HCT116 (cell line): ENCODE measurements at regions not wholly inside any gene's neighbourhood (a gene's known extent, or its start where the extent isn't known, plus 50 kb on each side); places are given as distances from the start of the nearest gene placed in this dataset.

Source experiments
- ATAC-seq: fragments of 200-7000 bp; cut with Tn5 transposase; 2 replicates; pipeline ENCODE4 v1.9.1; 2020; ENCODE audit warnings: mild to moderate bottlenecking, moderate library complexity
- BruUV-seq: library from RNA; stranded (reverse); fragments of 400-500 nt; replicated peaks from 2 replicates; lab custom pipeline; 2021; lab: Mats Ljungman, UMichigan
- CTCF ChIA-PET: fragments of 300-600 bp; sonication (Branson Sonifier 250); formaldehyde crosslinking; loops from one replicate; lab custom pipeline; 2021; ENCODE audit warnings: antibody characterized with exemption; lab: Charles Lee
- POLR2A ChIA-PET: fragments of 300-600, 350-600 bp; sonication (Branson Sonifier 250); formaldehyde crosslinking; loops from one replicate; lab custom pipeline; 2021; ENCODE audit warnings: antibody characterized with exemption; lab: Charles Lee
- RAD21 ChIA-PET, 2 experiments: fragments of 300-600 bp; sonication (Branson Sonifier 250); formaldehyde crosslinking; loops; one replicate each; lab custom pipeline; 2023; ENCODE audit warnings: low total read pairs in 2 of 2; ENCODE audit not compliant: uncharacterized antibody in 2 of 2, unreplicated experiment in 2 of 2, low non-redundant PET in 1 of 2; lab: Charles Lee
- DNase-seq: peaks from one replicate; pipeline ENCODE4 v3.0.0-alpha.2; 2010; ENCODE audit warnings: low read depth, low spot score
- H2AFZ ChIP-seq: fragments of 200-600 bp; shearing (Covaris generic), sonication (generic); 2 replicates; pipeline ENCODE4 v1.6.1; 2017; ENCODE audit warnings: low read depth, mixed run types, mixed read lengths, antibody characterized with exemption, low read length; ENCODE audit not compliant: poor library complexity, severe bottlenecking
- H3K27ac ChIP-seq: 2 replicates; pipeline ENCODE4 v1.5.1; 2012; ENCODE audit warnings: low read depth, low read length
- H3K27me3 ChIP-seq: fragments of 200-600 bp; sonication (generic); 2 replicates; pipeline ENCODE4 v1.6.1; 2016; ENCODE audit warnings: mixed run types, low read length, mixed read lengths; ENCODE audit not compliant: insufficient read depth
- H3K36me3 ChIP-seq, 2 experiments: fragments of 200-500 bp in 1 of 2; fragments of 200-600 bp in 1 of 2; sonication (Bioruptor generic) in 1 of 2; sonication (generic) in 1 of 2; 2 replicates each; pipeline versions ENCODE4 v1.5.1 to v1.6.1; 2014 to 2016; ENCODE audit warnings: low read length in 2 of 2, inconsistent platforms in 1 of 2, mixed read lengths in 1 of 2, mixed run types in 1 of 2; ENCODE audit not compliant: insufficient read depth in 2 of 2, control insufficient read depth in 1 of 2
- H3K4me1 ChIP-seq, 2 experiments: fragments of 200-600 bp in 1 of 2; sonication (generic) in 1 of 2; 2 replicates each; pipeline versions ENCODE4 v1.5.1 to v1.6.1; 2012 to 2017; ENCODE audit warnings: low read length in 2 of 2, inconsistent platforms in 1 of 2, mild to moderate bottlenecking in 1 of 2, mixed read lengths in 1 of 2, mixed run types in 1 of 2, moderate library complexity in 1 of 2; ENCODE audit not compliant: insufficient read depth in 2 of 2, control insufficient read depth in 1 of 2
- H3K4me2 ChIP-seq: fragments of 200-600 bp; sonication (generic); 2 replicates; pipeline ENCODE4 v1.6.1; 2017; ENCODE audit warnings: mixed run types, low read length, mixed read lengths
- H3K4me3 ChIP-seq, 2 experiments: fragments of 200-600 bp in 1 of 2; sonication (generic) in 1 of 2; replicated peaks in 1 of 2; 2 replicates each; pipeline ENCODE4 v1.5.1; 2011 to 2016; ENCODE audit warnings: low read length in 2 of 2, control low read depth in 1 of 2, low read depth in 1 of 2, mild to moderate bottlenecking in 1 of 2, mixed read lengths in 1 of 2, mixed run types in 1 of 2
- H3K79me2 ChIP-seq: fragments of 200-600 bp; sonication (generic); 2 replicates; pipeline ENCODE4 v1.6.1; 2017; ENCODE audit warnings: mild to moderate bottlenecking, mixed run types, low read length, moderate library complexity, mixed read lengths; ENCODE audit not compliant: insufficient read depth
- H3K9ac ChIP-seq: fragments of 200-600 bp; sonication (generic); 2 replicates; pipeline ENCODE4 v1.6.1; 2016; ENCODE audit warnings: low read length, mixed read lengths
- H3K9me2 ChIP-seq: fragments of 200-600 bp; sonication (generic), shearing (Covaris generic); 2 replicates; pipeline ENCODE4 v1.6.1; 2017; ENCODE audit warnings: mixed run types, mild to moderate bottlenecking, moderate library complexity; ENCODE audit not compliant: insufficient read depth
- H3K9me3 ChIP-seq, 2 experiments: fragments of 200-500 bp in 1 of 2; fragments of 200-600 bp in 1 of 2; sonication (Bioruptor generic) in 1 of 2; sonication (generic) in 1 of 2; 2 replicates each; pipeline ENCODE4 v1.6.1; 2014 to 2017; ENCODE audit warnings: low read length in 2 of 2, mixed read lengths in 2 of 2, inconsistent platforms in 1 of 2, low read depth in 1 of 2, mild to moderate bottlenecking in 1 of 2, mixed run types in 1 of 2, moderate library complexity in 1 of 2; ENCODE audit not compliant: control insufficient read depth in 1 of 2, insufficient read depth in 1 of 2
- H4K20me1 ChIP-seq: fragments of 200-600 bp; sonication (generic), shearing (Covaris generic); 2 replicates; pipeline ENCODE4 v1.6.1; 2017; ENCODE audit warnings: mixed run types, mild to moderate bottlenecking, moderate library complexity; ENCODE audit not compliant: insufficient read depth
- EGR1 ChIP-seq: IDR thresholded peaks from 2 replicates; pipeline ENCODE4 v1.6.1; 2012; ENCODE audit warnings: low read depth
- ELF1 ChIP-seq: IDR thresholded peaks from 2 replicates; pipeline ENCODE4 v1.6.1; 2012; ENCODE audit warnings: low read depth, borderline replicate concordance
- RAD21 ChIP-seq: IDR thresholded peaks from 2 replicates; pipeline ENCODE4 v1.6.1; 2012; ENCODE audit warnings: low read depth, mild to moderate bottlenecking
- REST ChIP-seq: IDR thresholded peaks from 2 replicates; pipeline ENCODE4 v1.6.1; 2012; ENCODE audit warnings: low read depth
- ZBTB33 ChIP-seq: IDR thresholded peaks from 2 replicates; pipeline ENCODE4 v1.6.1; 2011; ENCODE audit warnings: mild to moderate bottlenecking, low read length, moderate library complexity; ENCODE audit not compliant: insufficient replicate concordance; ENCODE audit errors: extremely low read depth
- ZFX ChIP-seq: fragments of 450-650 bp; IDR thresholded peaks from 2 replicates; pipeline ENCODE4 v1.6.1; 2017
- intact Hi-C: fragments of 100-400 bp; cut with micrococcal nuclease; formaldehyde crosslinking; loops from 2 replicates; pipeline ENCODE4 v1.10.0; 2022
- TF ChIP-seq, protein P1 (sequence below), 3 experiments: fragments of 200-600 bp in 1 of 3; sonication (generic) in 1 of 3; IDR thresholded peaks in 2 of 3; conservative IDR thresholded peaks in 1 of 3; 2 replicates each; pipeline ENCODE4 v1.5.1; 2012 to 2017; ENCODE audit warnings: low read depth in 2 of 3, low read length in 2 of 3, antibody characterized with exemption in 1 of 3, borderline replicate concordance in 1 of 3, control low read depth in 1 of 3, mild to moderate bottlenecking in 1 of 3, mixed read lengths in 1 of 3, mixed run types in 1 of 3, moderate library complexity in 1 of 3; ENCODE audit not compliant: insufficient read depth in 1 of 3

DNA sequence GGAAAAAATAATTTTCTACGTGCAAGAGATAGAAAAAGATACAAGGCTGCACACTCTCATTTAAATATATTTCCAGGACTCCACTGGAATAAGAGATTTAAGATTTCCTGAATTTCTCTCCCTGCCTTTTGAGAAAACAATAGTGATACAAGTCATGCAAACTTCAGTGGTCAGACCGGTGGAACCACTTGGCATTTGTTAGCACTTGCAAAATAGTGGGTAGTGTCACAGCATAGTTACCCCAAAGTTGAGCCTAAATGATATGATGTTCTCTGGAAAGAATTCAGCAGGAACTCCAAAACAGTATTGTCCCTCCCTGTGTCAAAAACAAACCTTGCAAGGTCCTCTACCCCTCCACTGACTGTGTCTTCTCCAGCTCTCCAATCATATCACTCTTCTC lies 102.3 kb downstream of the ANKRD50 start:
- no peak overlapping the region for H3K9ac ChIP-seq
- H3K36me3 ChIP-seq = no peaks in the 10 kb centered on the region
- no peaks in the 10 kb centered on the region for H3K9me2 ChIP-seq
- TF ChIP-seq ZFX = no peak
- TF ChIP-seq REST = no peak
- no peak for TF ChIP-seq RAD21
- TF ChIP-seq ZBTB33 = no peak
- TF ChIP-seq ELF1 = no peak
- TF ChIP-seq, protein P1, sequence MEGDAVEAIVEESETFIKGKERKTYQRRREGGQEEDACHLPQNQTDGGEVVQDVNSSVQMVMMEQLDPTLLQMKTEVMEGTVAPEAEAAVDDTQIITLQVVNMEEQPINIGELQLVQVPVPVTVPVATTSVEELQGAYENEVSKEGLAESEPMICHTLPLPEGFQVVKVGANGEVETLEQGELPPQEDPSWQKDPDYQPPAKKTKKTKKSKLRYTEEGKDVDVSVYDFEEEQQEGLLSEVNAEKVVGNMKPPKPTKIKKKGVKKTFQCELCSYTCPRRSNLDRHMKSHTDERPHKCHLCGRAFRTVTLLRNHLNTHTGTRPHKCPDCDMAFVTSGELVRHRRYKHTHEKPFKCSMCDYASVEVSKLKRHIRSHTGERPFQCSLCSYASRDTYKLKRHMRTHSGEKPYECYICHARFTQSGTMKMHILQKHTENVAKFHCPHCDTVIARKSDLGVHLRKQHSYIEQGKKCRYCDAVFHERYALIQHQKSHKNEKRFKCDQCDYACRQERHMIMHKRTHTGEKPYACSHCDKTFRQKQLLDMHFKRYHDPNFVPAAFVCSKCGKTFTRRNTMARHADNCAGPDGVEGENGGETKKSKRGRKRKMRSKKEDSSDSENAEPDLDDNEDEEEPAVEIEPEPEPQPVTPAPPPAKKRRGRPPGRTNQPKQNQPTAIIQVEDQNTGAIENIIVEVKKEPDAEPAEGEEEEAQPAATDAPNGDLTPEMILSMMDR (IDR thresholded peaks at IDR 0.05 in 2 of 3, conservative IDR thresholded peaks at IDR 0.05 in 1 of 3; ENCODE audit: borderline replicate concordance in 1 of 3, insufficient read depth in 1 of 3, low read depth in 2 of 3, low read length in 2 of 3) = no peak
- no peak for TF ChIP-seq EGR1
- TF ChIP-seq, all 23 proteins: peak for 0
- CTCF ChIA-PET = no interaction called here
- ATAC-seq (no peak), DNase-seq (no peak)
- Histone ChIP-seq H3K9me3 (no peaks in the 10 kb centered on the region), H3K79me2 (no peaks in the 10 kb centered on the region), H3K4me2 (no peak overlapping the region), H2AFZ (no peak overlapping the region), H4K20me1 (no peaks in the 10 kb centered on the region), H3K27me3 (no peaks in the 10 kb centered on the region), H3K27ac (no peak overlapping the region), H3K4me1 (no peaks in the 10 kb centered on the region), H3K4me3 (no peak overlapping the region)
- RAD21 ChIA-PET = no interaction called here
- intact Hi-C loops = no loop called here
- POLR2A ChIA-PET = no interaction called here
- BruUV-seq = no TSS peak
